Stimulated activated CD4-positive, alpha-beta T cell treated with anti-CD3 and anti-CD28 coated beads, Interleukin-4, amount 100 ng/mL, for 48 hours (primary cell): ENCODE measurements at regions not wholly inside any gene's neighbourhood (a gene's known extent, or its start where the extent isn't known, plus 50 kb on each side); places are given as distances from the start of the nearest gene placed in this dataset.

ENCODE experiments used
- DNase-seq, 2 donors: peaks; one replicate each; pipeline ENCODE4 v3.0.0-alpha.2; 2020; ENCODE audit warnings: low read depth in 2 of 2

- no peak for DNase-seq
These were observed 986.5 kb downstream of the TBC1D22A start for GRCh38 chr22:47748957-47749356.

- DNase-seq = no peak
These were observed 985.8 kb downstream of the TBC1D22A start for GRCh38 chr22:47748271-47748670.

GRCh38 chr22:47740109-47740805 lies 977.8 kb downstream of the TBC1D22A start:
- DNase-seq = no peak

- DNase-seq = no peak
These were observed 977.0 kb downstream of the TBC1D22A start for GRCh38 chr22:47739291-47740015.

- DNase-seq = no peak
These were observed 976.1 kb downstream of the TBC1D22A start for GRCh38 chr22:47738472-47739013.

GRCh38 chr22:47736186-47737034 lies 974.0 kb downstream of the TBC1D22A start:
- no peak for DNase-seq

GRCh38 chr22:47734511-47734910 lies 972.1 kb downstream of the TBC1D22A start:
- no peak for DNase-seq

- no peak for DNase-seq
These were observed 965.2 kb downstream of the TBC1D22A start for GRCh38 chr22:47727641-47728040.

- DNase-seq = no peak
These were observed 962.3 kb downstream of the TBC1D22A start for GRCh38 chr22:47724751-47725150.

- no peak for DNase-seq
These were observed 961.6 kb downstream of the TBC1D22A start for GRCh38 chr22:47724030-47724429.

GRCh38 chr22:47718337-47718736 lies 955.9 kb downstream of the TBC1D22A start:
- no peak for DNase-seq

GRCh38 chr22:47716890-47717615 lies 954.6 kb downstream of the TBC1D22A start:
- DNase-seq = no peak

- DNase-seq = no peak
These were observed 953.6 kb downstream of the TBC1D22A start for GRCh38 chr22:47715866-47716578.

GRCh38 chr22:47713941-47714340 lies 951.5 kb downstream of the TBC1D22A start:
- no peak for DNase-seq

- no peak for DNase-seq
These were observed 947.7 kb downstream of the TBC1D22A start for GRCh38 chr22:47710135-47710534.

GRCh38 chr22:47705350-47705749 lies 942.9 kb downstream of the TBC1D22A start:
- no peak for DNase-seq

GRCh38 chr22:47698906-47699305 lies 936.5 kb downstream of the TBC1D22A start:
- no peak for DNase-seq

- DNase-seq = no peak
These were observed 935.4 kb downstream of the TBC1D22A start for GRCh38 chr22:47697861-47698260.

- DNase-seq = no peak
These were observed 934.3 kb downstream of the TBC1D22A start for GRCh38 chr22:47696776-47697175.

- no peak for DNase-seq
These were observed 932.7 kb downstream of the TBC1D22A start for GRCh38 chr22:47695176-47695575.
